ENCODE measurements at regions not wholly inside any gene's neighbourhood (a gene's known extent, or its start where the extent isn't known, plus 50 kb on each side); places are given as distances from the start of the nearest gene placed in this dataset.

GRCh38 chr6:139597087-139597763, 222.8 kb upstream of the CITED2 start:
- no peak overlapping the region for H3K4me3 Mint-ChIP-seq
- 100% methylated on average over 1 of the region's 1 CpG for WGBS, 2 experiments (ENCODE audit: insufficient coverage in 1 of 2, insufficient read length in 1 of 2)
- H3K9me3 Mint-ChIP-seq, result no peaks in the 10 kb centered on the region
- DNase-seq, result no peak
- Histone ChIP-seq H3K4me1 (ENCODE audit: control insufficient read depth, insufficient read depth, low read length) (peaks cover 18% of the 10 kb centered on the region), H3K27me3 (ENCODE audit: control insufficient read depth, insufficient read depth, low read length, poor library complexity, severe bottlenecking) (no peaks in the 10 kb centered on the region), H3K9ac (ENCODE audit: extremely low read depth, low read length, poor library complexity, severe bottlenecking) (no peak overlapping the region), H3K4me3 (ENCODE audit: low read length) (no peak overlapping the region), H3K27ac (ENCODE audit: low read depth, low read length) (no peak overlapping the region), H3K36me3 (ENCODE audit: control insufficient read depth, insufficient read depth, low read length) (no peaks in the 10 kb centered on the region), H3K9me3 (ENCODE audit: control insufficient read depth, low read length) (no peaks in the 10 kb centered on the region)
- H3K36me3 Mint-ChIP-seq (ENCODE audit: low read depth), result no peaks in the 10 kb centered on the region
- TF ChIP-seq CTCF (conservative IDR thresholded peaks at IDR 0.05), result no peak
- H3K4me1 Mint-ChIP-seq, result peaks cover 30% of the 10 kb centered on the region
- no peaks in the 10 kb centered on the region for H3K27me3 Mint-ChIP-seq (ENCODE audit: insufficient read depth)
- H3K27ac Mint-ChIP-seq, result no peak overlapping the region

- no peak overlapping the region for H3K4me3 ChIP-seq (ENCODE audit: low read length)
- Mint-ChIP-seq H3K27ac (no peak overlapping the region), H3K27me3 (ENCODE audit: insufficient read depth) (no peaks in the 10 kb centered on the region), H3K9me3 (no peaks in the 10 kb centered on the region), H3K4me1 (peaks cover 33% of the 10 kb centered on the region), H3K4me3 (no peak overlapping the region), H3K36me3 (ENCODE audit: low read depth) (no peaks in the 10 kb centered on the region)
- DNase-seq, result no peak
- H3K27ac ChIP-seq (ENCODE audit: low read depth, low read length), result no peak overlapping the region
- H3K9me3 ChIP-seq (ENCODE audit: control insufficient read depth, low read length), result no peaks in the 10 kb centered on the region
- no peak for TF ChIP-seq CTCF (conservative IDR thresholded peaks at IDR 0.05)
- peaks cover 20% of the 10 kb centered on the region for H3K4me1 ChIP-seq (ENCODE audit: control insufficient read depth, insufficient read depth, low read length)
- no peaks in the 10 kb centered on the region for H3K27me3 ChIP-seq (ENCODE audit: control insufficient read depth, insufficient read depth, low read length, poor library complexity, severe bottlenecking)
- H3K36me3 ChIP-seq (ENCODE audit: control insufficient read depth, insufficient read depth, low read length), result no peaks in the 10 kb centered on the region
- no peak overlapping the region for H3K9ac ChIP-seq (ENCODE audit: extremely low read depth, low read length, poor library complexity, severe bottlenecking)
- 80 to 94% methylated on average over 1 to 3 of the region's 3 CpGs for WGBS, 2 experiments (ENCODE audit: insufficient coverage in 1 of 2, insufficient read length in 1 of 2)
These were observed 220.7 kb upstream of the CITED2 start for GRCh38 chr6:139595183-139595582.

- Mint-ChIP-seq H3K27me3 (ENCODE audit: insufficient read depth) (no peaks in the 10 kb centered on the region), H3K4me3 (no peak overlapping the region), H3K9me3 (no peaks in the 10 kb centered on the region), H3K4me1 (peaks cover 37% of the 10 kb centered on the region), H3K27ac (no peak overlapping the region), H3K36me3 (ENCODE audit: low read depth) (no peaks in the 10 kb centered on the region)
- Histone ChIP-seq H3K27me3 (ENCODE audit: control insufficient read depth, insufficient read depth, low read length, poor library complexity, severe bottlenecking) (no peaks in the 10 kb centered on the region), H3K27ac (ENCODE audit: low read depth, low read length) (no peak overlapping the region), H3K9me3 (ENCODE audit: control insufficient read depth, low read length) (no peaks in the 10 kb centered on the region), H3K4me1 (ENCODE audit: control insufficient read depth, insufficient read depth, low read length) (peaks cover 23% of the 10 kb centered on the region), H3K9ac (ENCODE audit: extremely low read depth, low read length, poor library complexity, severe bottlenecking) (no peak overlapping the region), H3K4me3 (ENCODE audit: low read length) (no peak overlapping the region), H3K36me3 (ENCODE audit: control insufficient read depth, insufficient read depth, low read length) (no peaks in the 10 kb centered on the region)
- no peak for TF ChIP-seq CTCF (conservative IDR thresholded peaks at IDR 0.05)
- no peak for DNase-seq
- 70 to 91% methylated on average over 4 to 7 of the region's 8 CpGs for WGBS, 2 experiments (ENCODE audit: insufficient coverage in 1 of 2, insufficient read length in 1 of 2)
These were observed 220.0 kb upstream of the CITED2 start for GRCh38 chr6:139594333-139594965.

Measured in endodermal cell (in vitro differentiated cells).